HT1080 (cell line): ENCODE measurements at regions not wholly inside any gene's neighbourhood (a gene's known extent, or its start where the extent isn't known, plus 50 kb on each side); places are given as distances from the start of the nearest gene placed in this dataset.

Source experiments
- DNase-seq: peaks from one replicate; pipeline ENCODE4 v3.0.0-alpha.2; 2015; ENCODE audit warnings: low read depth

- no peak for DNase-seq
Measured at GRCh38 chr14:98174041-98174440, 1098.0 kb downstream of the BCL11B start.

DNA sequence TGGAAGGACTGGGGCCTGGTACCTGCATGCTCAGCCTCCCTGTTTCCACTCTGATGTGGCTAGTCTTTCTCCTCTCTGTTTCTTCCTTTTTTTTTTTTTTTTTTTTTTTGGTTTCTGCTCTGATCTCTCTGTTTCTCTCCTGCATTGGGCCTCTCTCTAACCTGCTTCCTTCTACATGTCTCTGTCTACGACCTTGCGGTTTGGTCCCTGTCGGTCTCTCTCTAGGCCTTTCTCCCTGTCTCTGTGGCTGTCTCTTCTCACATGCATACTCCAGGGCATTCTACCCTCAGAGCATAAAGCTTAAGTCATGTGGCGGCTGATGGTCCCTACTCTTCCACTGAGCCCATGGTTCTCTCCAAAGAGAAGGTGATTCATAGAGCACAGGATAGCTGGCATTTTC, 1096.6 kb downstream of the BCL11B start:
- DNase-seq: no peak

DNA sequence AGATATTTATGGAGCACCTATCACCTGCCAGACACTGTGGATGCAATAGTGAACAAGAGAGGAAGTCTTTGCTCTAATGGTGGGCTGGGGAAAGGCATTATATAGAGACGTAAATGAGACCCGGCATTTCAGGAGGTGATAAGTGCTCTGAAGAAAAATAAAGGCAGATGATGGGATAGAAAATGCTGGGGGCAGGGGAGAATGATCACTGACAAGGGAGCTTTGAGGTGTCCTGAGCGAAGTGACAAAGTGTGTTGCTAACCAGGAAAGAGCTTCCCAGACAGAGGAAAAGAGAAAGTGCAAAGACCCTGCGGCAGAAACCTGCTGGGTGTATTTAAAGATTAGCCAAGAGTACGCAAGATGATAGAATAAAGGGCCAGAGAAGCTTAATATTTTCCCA, 1096.1 kb downstream of the BCL11B start:
- no peak for DNase-seq

- DNase-seq: no peak
Measured at GRCh38 chr14:98176892-98177291, 1095.1 kb downstream of the BCL11B start.

DNA sequence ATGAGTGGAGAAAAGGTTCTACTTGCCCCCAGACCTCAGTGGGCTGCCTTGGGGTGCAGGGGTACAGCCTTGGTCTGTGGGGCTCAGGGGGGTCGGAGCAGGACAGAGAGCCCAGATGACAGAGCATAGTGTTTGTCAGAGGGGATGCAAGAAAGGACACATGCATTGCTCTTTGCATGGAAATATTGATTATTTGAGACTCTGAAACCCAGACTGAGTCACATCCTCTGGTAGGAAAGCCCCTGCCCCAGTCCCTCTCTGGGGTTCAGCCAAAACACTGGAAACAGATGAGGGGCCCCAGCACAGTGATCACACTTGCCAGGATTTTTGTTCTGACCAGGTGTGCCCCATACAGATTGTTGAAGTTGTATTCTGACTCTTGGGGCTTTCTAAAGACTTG, 1094.4 kb downstream of the BCL11B start:
- DNase-seq: no peak

GRCh38 chr14:98181241-98181640, 1090.8 kb downstream of the BCL11B start:
- no peak for DNase-seq

DNA sequence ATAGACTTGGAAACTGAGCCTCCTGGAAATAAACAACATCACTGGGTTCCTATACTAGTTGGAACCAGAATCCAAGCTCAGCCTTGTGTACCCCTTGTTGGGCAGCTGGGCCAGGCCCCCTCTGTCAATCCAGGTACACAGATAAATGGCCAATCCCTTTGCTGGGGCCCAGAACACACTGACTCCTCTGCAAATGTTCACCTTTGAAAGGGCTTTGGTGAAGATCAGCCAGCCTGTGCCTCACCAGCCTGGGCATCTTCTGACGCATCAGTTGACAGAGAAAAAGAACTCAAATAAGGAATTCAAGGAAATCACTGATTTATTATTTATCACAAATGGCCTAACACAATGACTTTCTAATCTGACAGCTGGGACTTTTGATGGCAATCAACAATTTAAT, 1090.2 kb downstream of the BCL11B start:
- no peak for DNase-seq

- peak; percentile 82 for DNase-seq
Measured at GRCh38 chr14:98182393-98183055, 1089.5 kb downstream of the BCL11B start.

GRCh38 chr14:98183556-98183955, 1088.4 kb downstream of the BCL11B start:
- no peak for DNase-seq

- DNase-seq: no peak
Measured at GRCh38 chr14:98184457-98184856, 1087.5 kb downstream of the BCL11B start.

DNA sequence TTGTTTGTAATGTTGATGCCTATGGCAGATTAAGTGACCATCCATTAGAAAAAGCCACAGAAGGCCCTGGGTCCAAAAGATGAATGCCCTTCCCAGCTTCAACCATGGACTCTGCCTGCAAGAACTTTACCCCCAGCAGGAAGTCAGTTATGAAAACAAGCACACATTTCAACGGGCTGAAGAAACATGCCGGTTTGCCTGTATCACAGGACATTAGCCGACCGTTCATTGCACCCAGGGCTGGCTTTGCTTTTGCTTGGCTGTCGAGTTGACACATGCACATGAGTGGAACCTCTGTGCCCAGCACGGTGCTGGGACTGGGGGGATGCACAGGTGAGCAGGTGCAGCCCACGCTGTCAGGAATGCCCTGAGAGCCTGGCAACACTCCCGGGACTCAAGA, 1087.0 kb downstream of the BCL11B start:
- no peak for DNase-seq

DNA sequence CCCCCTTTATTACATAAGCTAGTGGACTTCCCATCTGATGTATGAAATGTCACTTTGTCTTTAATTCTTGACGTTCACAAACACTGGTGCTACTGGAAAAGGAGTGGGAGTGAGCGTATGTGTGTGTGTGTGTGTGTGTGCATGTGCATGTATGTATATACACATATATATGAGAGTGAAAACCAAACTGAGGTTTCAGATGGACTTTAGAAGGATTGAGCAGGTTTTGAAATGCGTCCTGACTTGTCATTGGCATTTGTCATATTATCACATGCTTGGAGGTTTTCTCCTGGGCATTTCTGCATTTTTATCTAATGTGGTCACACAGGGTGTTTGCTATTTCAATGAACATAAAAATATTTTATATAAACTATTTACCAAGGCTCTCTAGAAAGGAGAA, 1085.9 kb downstream of the BCL11B start:
- DNase-seq: no peak

DNA sequence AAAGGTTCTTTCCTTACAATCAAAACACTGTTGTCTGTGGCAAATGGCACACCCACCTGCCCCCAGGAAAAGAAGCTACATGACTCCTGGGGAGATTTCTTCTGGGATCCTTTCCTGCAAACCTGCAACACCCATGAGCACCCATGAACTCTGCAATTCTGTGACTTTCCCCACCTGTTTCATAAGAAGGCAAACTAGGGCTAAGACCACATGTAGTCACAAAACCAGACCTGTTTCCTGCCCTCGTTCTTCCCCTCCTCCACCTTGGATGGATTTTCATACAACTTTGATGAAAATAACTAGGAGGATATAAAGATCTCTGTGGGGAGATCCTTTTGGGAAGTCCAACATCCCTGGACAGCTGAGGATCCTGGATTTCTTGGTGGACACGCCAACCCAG, 1084.7 kb downstream of the BCL11B start:
- no peak for DNase-seq

GRCh38 chr14:98189062-98189461, 1082.9 kb downstream of the BCL11B start:
- DNase-seq: no peak

- DNase-seq: no peak
Measured at GRCh38 chr14:98189511-98189910, 1082.5 kb downstream of the BCL11B start.

DNA sequence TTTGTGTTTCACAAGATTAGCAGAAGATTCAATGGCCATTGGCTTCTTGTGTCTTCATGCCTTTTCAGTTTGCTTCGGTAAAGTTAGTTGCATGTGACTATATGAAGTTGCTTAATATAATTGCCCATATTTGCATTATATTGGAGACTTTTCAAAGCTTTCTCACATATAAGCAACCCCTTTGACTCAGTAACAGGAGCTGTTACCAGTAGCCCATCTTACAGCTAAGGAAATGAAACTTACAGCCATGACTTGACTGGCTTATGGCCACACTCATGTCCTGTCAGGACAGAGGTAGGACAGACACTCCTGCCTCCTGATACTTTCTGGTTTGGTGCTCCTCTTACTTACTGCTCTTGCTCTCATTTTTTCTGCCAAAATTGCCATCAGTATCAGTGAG, 1082.1 kb downstream of the BCL11B start:
- DNase-seq: no peak

GRCh38 chr14:98192946-98193345, 1079.1 kb downstream of the BCL11B start:
- no peak for DNase-seq

- DNase-seq: no peak
Measured at GRCh38 chr14:98194821-98195220, 1077.2 kb downstream of the BCL11B start.

DNA sequence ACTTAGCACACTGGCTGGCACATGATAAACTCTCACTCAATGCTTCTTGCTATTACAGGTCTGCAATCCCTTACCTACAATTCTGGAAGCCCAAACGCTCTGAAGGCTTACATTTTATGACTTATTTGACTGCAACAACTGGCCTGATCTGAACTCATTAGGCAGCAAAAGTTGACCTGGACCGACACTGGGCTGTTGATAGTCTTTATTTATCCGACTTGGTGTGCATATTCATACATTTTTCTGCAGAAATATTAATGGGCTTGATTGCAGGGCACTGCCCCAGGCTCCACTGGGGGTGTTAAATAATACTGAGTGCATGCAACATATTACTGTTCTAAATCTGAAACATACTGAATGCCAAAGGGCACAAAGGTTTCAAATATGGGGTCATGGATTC, 1076.7 kb downstream of the BCL11B start:
- DNase-seq: no peak

- DNase-seq: no peak
Measured at GRCh38 chr14:98197933-98198332, 1074.1 kb downstream of the BCL11B start.

DNA sequence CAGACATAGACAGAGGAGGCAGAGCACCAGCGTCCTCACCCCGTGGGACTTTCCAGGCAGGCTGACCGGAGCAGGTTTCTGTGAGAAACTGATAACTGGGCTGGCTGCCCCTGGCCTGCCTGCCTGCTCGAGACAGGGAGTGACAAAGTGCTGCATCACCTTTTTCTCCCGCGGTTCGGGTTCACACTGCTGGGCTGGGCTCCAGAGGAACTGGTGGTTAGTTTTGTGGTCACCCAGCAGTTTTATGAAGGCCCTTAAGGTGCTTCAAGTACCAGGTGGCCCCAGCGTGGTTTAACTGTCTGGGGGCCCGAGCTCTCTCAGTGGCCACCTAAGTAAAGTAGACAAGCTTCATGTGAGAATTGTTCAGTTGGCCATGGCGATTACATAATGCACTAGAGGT, 1073.6 kb downstream of the BCL11B start:
- DNase-seq: peak; percentile 53

GRCh38 chr14:98200601-98201000, 1071.4 kb downstream of the BCL11B start:
- DNase-seq: peak; percentile 4

GRCh38 chr14:98203421-98203820, 1068.6 kb downstream of the BCL11B start:
- DNase-seq: no peak

DNA sequence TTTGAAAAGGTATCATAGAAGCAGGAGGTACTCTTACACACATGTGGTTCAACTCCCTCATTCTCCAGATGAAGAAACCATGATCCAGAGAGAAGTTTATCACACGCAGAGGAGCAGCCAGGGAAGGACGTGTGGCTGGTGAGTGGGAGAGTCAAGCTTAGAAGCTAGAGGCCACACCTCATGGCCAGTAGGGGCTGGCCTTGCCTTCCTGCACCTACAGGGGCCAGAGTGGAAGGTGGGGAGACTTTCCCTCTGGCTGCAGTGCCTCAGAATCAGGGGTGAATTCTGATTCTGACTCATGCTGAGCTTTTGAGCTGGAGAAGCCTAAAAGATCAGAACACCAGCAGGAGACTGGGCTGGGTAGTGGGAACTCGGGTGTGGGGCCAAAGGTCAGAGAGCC, 1067.9 kb downstream of the BCL11B start:
- DNase-seq: no peak
